Keratinocyte (primary cell): ENCODE measurements at regions not wholly inside any gene's neighbourhood (a gene's known extent, or its start where the extent isn't known, plus 50 kb on each side); places are given as distances from the start of the nearest gene placed in this dataset.

Experiments
- DNase-seq: peaks from one replicate; pipeline ENCODE4 v3.0.0-alpha.2; 2011; ENCODE audit warnings: low read depth, missing footprints, low spot score
- FAIRE-seq: peaks from 2 replicates; lab custom pipeline; 2011; peaks lifted over from hg19 to GRCh38; lab: Jason Lieb, UNC
- H2AFZ ChIP-seq: 2 replicates; pipeline ENCODE4 v1.6.0; 2012; ENCODE audit warnings: low read length, control low read depth, inconsistent platforms; ENCODE audit not compliant: control insufficient read depth
- H3K27ac ChIP-seq: 2 replicates; pipeline ENCODE4 v1.5.1; 2011; ENCODE audit warnings: low read length; ENCODE audit not compliant: control insufficient read depth, insufficient read depth
- H3K27me3 ChIP-seq: 3 replicates; pipeline ENCODE4 v1.6.0; 2011; ENCODE audit warnings: low read length; ENCODE audit not compliant: control insufficient read depth, insufficient read depth; ENCODE audit errors: extremely low read depth
- H3K36me3 ChIP-seq, 2 experiments: 2 replicates in 1 of 2; 3 replicates in 1 of 2; pipeline ENCODE4 v1.5.1; 2011; ENCODE audit warnings: low read length in 2 of 2, mild to moderate bottlenecking in 1 of 2; ENCODE audit not compliant: control insufficient read depth in 2 of 2, insufficient read depth in 2 of 2; ENCODE audit errors: extremely low read depth in 1 of 2
- H3K4me1 ChIP-seq: 3 replicates; pipeline ENCODE4 v1.5.1; 2011; ENCODE audit warnings: low read length; ENCODE audit not compliant: control insufficient read depth, insufficient read depth; ENCODE audit errors: extremely low read depth
- H3K4me2 ChIP-seq: 3 replicates; pipeline ENCODE4 v1.6.0; 2011; ENCODE audit warnings: low read depth, low read length; ENCODE audit not compliant: control insufficient read depth, insufficient read depth; ENCODE audit errors: extremely low read depth
- H3K4me3 ChIP-seq, 3 experiments: fragments of 200-600 bp in 1 of 3; sonication (generic) in 1 of 3; 2 replicates in 2 of 3; 3 replicates in 1 of 3; pipeline ENCODE4 v1.5.1; 2011 to 2016; ENCODE audit warnings: low read length in 3 of 3, mild to moderate bottlenecking in 3 of 3, control low read depth in 2 of 3, inconsistent platforms in 1 of 3, low read depth in 1 of 3, mixed read lengths in 1 of 3, mixed run types in 1 of 3, moderate library complexity in 1 of 3; ENCODE audit not compliant: control insufficient read depth in 2 of 3, insufficient read depth in 2 of 3; ENCODE audit errors: extremely low read depth in 1 of 3
- H3K79me2 ChIP-seq: 2 replicates; pipeline ENCODE4 v1.6.0; 2012; ENCODE audit warnings: low read length; ENCODE audit not compliant: control insufficient read depth, insufficient read depth
- H3K9ac ChIP-seq: 3 replicates; pipeline ENCODE4 v1.6.0; 2011; ENCODE audit warnings: low read length; ENCODE audit not compliant: control insufficient read depth, insufficient read depth; ENCODE audit errors: extremely low read depth
- H3K9me1 ChIP-seq: 3 replicates; pipeline ENCODE4 v1.6.0; 2011; ENCODE audit warnings: low read length; ENCODE audit not compliant: control insufficient read depth, insufficient read depth; ENCODE audit errors: extremely low read depth
- H3K9me3 ChIP-seq: 2 replicates; pipeline ENCODE4 v1.5.1; 2012; ENCODE audit warnings: low read depth, low read length; ENCODE audit not compliant: control insufficient read depth
- H4K20me1 ChIP-seq: 3 replicates; pipeline ENCODE4 v1.6.0; 2011; ENCODE audit warnings: low read length; ENCODE audit not compliant: control insufficient read depth, insufficient read depth; ENCODE audit errors: extremely low read depth
- CTCF ChIP-seq, 3 experiments: IDR thresholded peaks in 1 of 3; conservative IDR thresholded peaks in 1 of 3; optimal IDR thresholded peaks in 1 of 3; 2 replicates in 2 of 3; 3 replicates in 1 of 3; pipeline versions ENCODE3 to v1.5.1; 2011; ENCODE audit warnings: low read length in 3 of 3, mild to moderate bottlenecking in 3 of 3, moderate library complexity in 2 of 3, control low read depth in 1 of 3, inconsistent platforms in 1 of 3; ENCODE audit not compliant: insufficient read depth in 2 of 3; ENCODE audit errors: extremely low read depth in 1 of 3
- EZH2 ChIP-seq: IDR thresholded peaks from one replicate; pipeline ENCODE4 v1.6.1; 2012; ENCODE audit warnings: inconsistent platforms, mild to moderate bottlenecking, low read length, moderate library complexity
- dilution Hi-C: fragments of 300-500 bp; cut with MboI; formaldehyde crosslinking; loops from one replicate; pipeline ENCODE4 v1.7.0; 2020; ENCODE audit warnings: low sequenced_read_pairs; ENCODE audit not compliant: extremely low pct_ligation_motif_present

- H2AFZ ChIP-seq = no peak overlapping the region
- TF ChIP-seq EZH2 (no peak), CTCF (optimal IDR thresholded peaks at IDR 0.05 in 1 of 3, IDR thresholded peaks at IDR 0.05 in 1 of 3, conservative IDR thresholded peaks at IDR 0.05 in 1 of 3; ENCODE audit: extremely low read depth in 1 of 3, insufficient read depth in 2 of 3, low read length in 3 of 3) (no peak)
- no peaks in the 10 kb centered on the region for H3K9me3 ChIP-seq
- H3K36me3 ChIP-seq = no peaks in the 10 kb centered on the region
- no peaks in the 10 kb centered on the region for H3K27me3 ChIP-seq
- no peaks in the 10 kb centered on the region for H3K79me2 ChIP-seq
- H3K4me3 ChIP-seq = no peak overlapping the region
- no peak overlapping the region for H3K4me2 ChIP-seq
- DNase-seq = no peak
- H4K20me1 ChIP-seq = no peaks in the 10 kb centered on the region
- no peaks in the 10 kb centered on the region for H3K4me1 ChIP-seq
- H3K9me1 ChIP-seq = no peaks in the 10 kb centered on the region
- no peak for FAIRE-seq
- no peak overlapping the region for H3K9ac ChIP-seq
- dilution Hi-C loops = no loop called here
- H3K27ac ChIP-seq = no peak overlapping the region
These were observed 135.7 kb downstream of the DSEL start for GRCh38 chr18:67380867-67381266.

- H3K4me3 ChIP-seq = no peak overlapping the region
- TF ChIP-seq EZH2 (no peak), CTCF (optimal IDR thresholded peaks at IDR 0.05 in 1 of 3, IDR thresholded peaks at IDR 0.05 in 1 of 3, conservative IDR thresholded peaks at IDR 0.05 in 1 of 3; ENCODE audit: extremely low read depth in 1 of 3, insufficient read depth in 2 of 3, low read length in 3 of 3) (no peak)
- H3K4me2 ChIP-seq = no peak overlapping the region
- H3K27me3 ChIP-seq = no peaks in the 10 kb centered on the region
- no peaks in the 10 kb centered on the region for H3K9me1 ChIP-seq
- H3K36me3 ChIP-seq = no peaks in the 10 kb centered on the region
- no peaks in the 10 kb centered on the region for H4K20me1 ChIP-seq
- dilution Hi-C loops = no loop called here
- H3K4me1 ChIP-seq = no peaks in the 10 kb centered on the region
- no peak overlapping the region for H3K9ac ChIP-seq
- H3K79me2 ChIP-seq = no peaks in the 10 kb centered on the region
- H2AFZ ChIP-seq = no peak overlapping the region
- no peak for DNase-seq
- FAIRE-seq = no peak
- H3K9me3 ChIP-seq = no peaks in the 10 kb centered on the region
- no peak overlapping the region for H3K27ac ChIP-seq
These were observed 136.5 kb downstream of the DSEL start for GRCh38 chr18:67379981-67380380.
